ENCODE measurements at regions not wholly inside any gene's neighbourhood (a gene's known extent, or its start where the extent isn't known, plus 50 kb on each side); places are given as distances from the start of the nearest gene placed in this dataset.

DNA sequence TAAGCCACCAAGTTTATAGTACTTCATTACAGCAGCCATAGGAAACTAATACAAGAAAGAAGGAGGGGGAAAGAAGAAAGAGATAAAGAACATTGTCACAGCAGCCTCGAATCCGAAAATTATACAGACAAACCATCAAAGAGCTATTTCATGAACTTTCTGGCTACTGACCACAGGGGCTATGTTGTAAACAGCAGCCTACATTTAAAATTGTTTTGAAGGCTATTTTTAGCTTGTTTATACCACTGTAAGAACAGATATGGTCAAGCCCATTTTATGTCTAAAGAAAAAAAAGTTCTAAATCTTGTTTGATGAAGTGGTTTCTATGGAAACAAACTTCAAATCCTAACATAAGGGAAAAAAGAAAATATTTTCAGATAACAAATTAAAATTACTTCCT lies 282.1 kb downstream of the GABRG1 start:
- H3K4me3 ChIP-seq = no peak overlapping the region
- 19 to 49% methylated on average over 2 of the region's 2 CpGs for WGBS, 2 donors (ENCODE audit: low coverage in 1 of 2)
- no peak overlapping the region for H3K27ac ChIP-seq
- no peaks in the 10 kb centered on the region for H3K9me3 ChIP-seq
- H3K4me1 ChIP-seq = no peaks in the 10 kb centered on the region
- TF ChIP-seq POLR2A (IDR thresholded peaks at IDR 0.05) (no peak), EP300 (IDR thresholded peaks at IDR 0.05) (no peak), CTCF (IDR thresholded peaks at IDR 0.05) (no peak)
- ATAC-seq = no peak
- no peaks in the 10 kb centered on the region for H3K36me3 ChIP-seq
- H3K27me3 ChIP-seq = no peaks in the 10 kb centered on the region

- Histone ChIP-seq H3K27me3 (no peaks in the 10 kb centered on the region), H3K4me1 (no peaks in the 10 kb centered on the region), H3K9me3 (peaks cover 0 to 5% (median 0%) of the 10 kb centered on the region in 3 donors), H3K27ac (no peak overlapping the region), H3K36me3 (no peaks in the 10 kb centered on the region), H3K4me3 (no peak overlapping the region)
- ATAC-seq = no peak
- TF ChIP-seq CTCF (IDR thresholded peaks at IDR 0.05) (no peak), POLR2A (IDR thresholded peaks at IDR 0.05) (no peak), POLR2AphosphoS5 (IDR thresholded peaks at IDR 0.05) (no peak), EP300 (IDR thresholded peaks at IDR 0.05) (no peak)
- 48 to 67% methylated on average over 2 of the region's 2 CpGs for WGBS, 2 donors (ENCODE audit: low coverage in 1 of 2)
Measured at GRCh38 chr4:45831692-45832091, 292.2 kb downstream of the GABRG1 start.

DNA sequence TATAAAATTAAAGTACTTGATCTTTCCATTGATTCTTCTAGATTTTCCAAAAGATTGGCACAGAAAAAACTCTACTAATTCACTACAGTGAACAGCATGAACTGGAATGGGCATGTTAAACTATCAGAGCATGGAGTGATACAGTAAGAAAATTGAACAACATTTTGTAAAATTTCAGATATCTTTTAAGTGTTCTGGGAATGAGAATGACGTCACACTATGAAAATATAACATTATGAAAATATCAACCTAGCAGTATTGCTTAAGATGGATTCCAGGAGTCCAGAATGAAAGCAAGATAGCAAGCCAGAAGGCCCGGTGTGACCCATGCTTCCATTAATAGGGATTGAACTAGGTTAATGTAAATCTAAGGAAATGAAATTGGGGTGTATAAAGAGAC lies 319.9 kb downstream of the GABRG1 start:
- ATAC-seq = no peak
- no peaks in the 10 kb centered on the region for H3K27me3 ChIP-seq
- no peaks in the 10 kb centered on the region for H3K36me3 ChIP-seq
- no peaks in the 10 kb centered on the region for H3K9me3 ChIP-seq
- no peaks in the 10 kb centered on the region for H3K4me1 ChIP-seq
- TF ChIP-seq POLR2A (IDR thresholded peaks at IDR 0.05) (no peak), POLR2AphosphoS5 (IDR thresholded peaks at IDR 0.05) (no peak), CTCF (IDR thresholded peaks at IDR 0.05) (no peak), EP300 (IDR thresholded peaks at IDR 0.05) (no peak)
- H3K4me3 ChIP-seq = no peak overlapping the region
- WGBS, 2 donors (ENCODE audit: low coverage in 1 of 2) = 79% methylated on average over 2 of the region's 2 CpGs
- H3K27ac ChIP-seq = no peak overlapping the region

DNA sequence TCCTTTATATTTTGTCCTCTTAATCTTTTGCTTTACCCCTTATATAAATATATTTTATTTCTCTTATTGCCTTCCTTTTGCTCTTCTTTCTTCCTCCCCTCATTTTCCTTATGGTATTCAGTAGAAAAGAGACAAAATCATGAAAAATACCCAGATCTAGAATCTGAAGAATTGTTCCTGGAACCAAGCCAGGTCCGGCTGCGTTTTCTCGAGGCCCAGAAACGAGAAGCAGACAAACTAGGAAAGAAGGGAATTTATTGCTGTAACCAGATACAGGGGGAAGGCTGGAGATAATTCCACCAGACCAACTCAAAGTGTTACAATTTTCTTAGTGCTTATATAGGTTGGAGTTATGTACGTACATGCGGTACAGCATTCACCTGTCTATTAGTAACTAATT lies 328.7 kb downstream of the GABRG1 start:
- no peak overlapping the region for H3K4me3 ChIP-seq
- no peak overlapping the region for H3K27ac ChIP-seq
- no peaks in the 10 kb centered on the region for H3K27me3 ChIP-seq
- no peaks in the 10 kb centered on the region for H3K9me3 ChIP-seq
- peaks cover 0 to 12% (median 0%) of the 10 kb centered on the region in 3 donors for H3K4me1 ChIP-seq
- ATAC-seq = no peak
- no peaks in the 10 kb centered on the region for H3K36me3 ChIP-seq
- 7% methylated on average over 5 of the region's 6 CpGs; no CpG with 5 or more reads in 1 of the 2 donors for WGBS, 2 donors (ENCODE audit: low coverage in 1 of 2)
- TF ChIP-seq CTCF (IDR thresholded peaks at IDR 0.05) (no peak), POLR2A (IDR thresholded peaks at IDR 0.05) (no peak)

DNA sequence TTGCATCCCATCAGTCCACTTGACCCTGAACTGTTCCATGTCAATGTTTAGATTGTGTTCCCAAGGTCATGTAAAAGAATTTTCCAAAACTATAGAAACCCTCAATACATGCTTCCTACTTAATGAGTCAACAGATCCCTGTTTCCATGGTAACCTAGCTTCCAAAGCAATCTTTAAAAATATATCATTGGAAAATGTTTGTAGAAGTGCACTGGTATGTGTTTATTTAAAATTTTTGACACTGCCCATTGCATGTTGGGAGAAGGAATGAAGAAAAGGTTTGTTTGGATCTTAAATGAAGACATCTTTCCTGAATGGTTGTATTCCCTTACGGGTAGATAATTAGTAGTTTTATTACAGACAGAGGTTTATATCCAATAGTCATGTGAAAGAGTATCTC lies 345.3 kb downstream of the GABRG1 start:
- H3K27me3 ChIP-seq = no peaks in the 10 kb centered on the region
- no peak for ATAC-seq
- H3K9me3 ChIP-seq = peaks cover 0 to 13% (median 0%) of the 10 kb centered on the region in 3 donors
- H3K27ac ChIP-seq = no peak overlapping the region
- no peaks in the 10 kb centered on the region for H3K4me1 ChIP-seq
- TF ChIP-seq POLR2AphosphoS5 (IDR thresholded peaks at IDR 0.05) (no peak), POLR2A (IDR thresholded peaks at IDR 0.05) (no peak)
- H3K36me3 ChIP-seq = no peaks in the 10 kb centered on the region
- H3K4me3 ChIP-seq = no peak overlapping the region
- 41 to 54% methylated on average over 1 of the region's 1 CpG for WGBS, 2 donors (ENCODE audit: low coverage in 1 of 2)

- H3K27me3 ChIP-seq = no peaks in the 10 kb centered on the region
- TF ChIP-seq EP300 (IDR thresholded peaks at IDR 0.05) (no peak), POLR2A (IDR thresholded peaks at IDR 0.05) (no peak), POLR2AphosphoS5 (IDR thresholded peaks at IDR 0.05) (no peak), CTCF (IDR thresholded peaks at IDR 0.05) (no peak)
- 54 to 100% methylated on average over 2 of the region's 2 CpGs for WGBS, 2 donors (ENCODE audit: low coverage in 1 of 2)
- no peak for ATAC-seq
- H3K27ac ChIP-seq = no peak overlapping the region
- no peaks in the 10 kb centered on the region for H3K36me3 ChIP-seq
- no peaks in the 10 kb centered on the region for H3K4me1 ChIP-seq
- H3K4me3 ChIP-seq = no peak overlapping the region
- no peaks in the 10 kb centered on the region for H3K9me3 ChIP-seq
Measured at GRCh38 chr4:45776146-45776545, 347.7 kb downstream of the GABRG1 start.
